ENCODE measurements at regions not wholly inside any gene's neighbourhood (a gene's known extent, or its start where the extent isn't known, plus 50 kb on each side); places are given as distances from the start of the nearest gene placed in this dataset.

GRCh38 chr4:18733961-18734360 is 712.4 kb upstream of the LCORL start:
- CTCF ChIA-PET (ENCODE audit: low intra/inter-chr PET ratio, low total read pairs): no interaction called here
- Histone ChIP-seq H2AFZ (ENCODE audit: low read length) (no peak overlapping the region), H3K27me3 (ENCODE audit: control insufficient read depth in 1 of 2, insufficient read depth in 2 of 2, low read length in 2 of 2) (no peaks in the 10 kb centered on the region), H3K79me2 (ENCODE audit: insufficient read depth, low read length) (no peaks in the 10 kb centered on the region), H3K27ac (ENCODE audit: extremely low read length, insufficient read depth, low read length) (no peak overlapping the region), H3K4me2 (ENCODE audit: low read depth, low read length) (no peak overlapping the region), H3K9me3 (ENCODE audit: low read length) (peaks cover 71% of the 10 kb centered on the region), H3K4me3 (replicated peaks in 1 of 3; ENCODE audit: insufficient read depth in 1 of 3, low read depth in 2 of 3, low read length in 3 of 3) (no peak overlapping the region), H3K36me3 (replicated peaks in 1 of 2; ENCODE audit: control insufficient read depth in 1 of 2, insufficient read depth in 2 of 2, low read length in 2 of 2) (no peaks in the 10 kb centered on the region), H3K4me1 (ENCODE audit: insufficient read depth, low read length) (no peaks in the 10 kb centered on the region), H3K9ac (ENCODE audit: insufficient read depth, low read depth, low read length) (no peak overlapping the region), H4K20me1 (ENCODE audit: insufficient read depth, low read length) (no peaks in the 10 kb centered on the region)
- no TSS peak for BruUV-seq (replicated peaks)
- in situ Hi-C loops (cut with HindIII; ENCODE audit: extremely low pct_ligation_motif_present, low pct_unique_long_range_greater_than_20kb) (no loop called here), intact Hi-C loops (cut with micrococcal nuclease; ENCODE audit: unreplicated experiment) (no loop called here)
- WGBS (ENCODE audit: low lambda C conversion rate): 3% methylated on average over 2 of the region's 2 CpGs
- DNase-seq (ENCODE audit: low spot score) (no peak), ATAC-seq (no peak), FAIRE-seq (no peak)
- POLR2A ChIA-PET: no interaction called here
- TF ChIP-seq YY1 (IDR thresholded peaks at IDR 0.05; ENCODE audit: insufficient read depth, insufficient replicate concordance, low read depth, low read length) (no peak), BCL6 (CRISPR knock-in tag; IDR thresholded peaks at IDR 0.05) (no peak), ZNF20 (CRISPR knock-in tag; IDR thresholded peaks at IDR 0.05) (no peak), ZNF256 (CRISPR knock-in tag; conservative IDR thresholded peaks at IDR 0.05) (no peak), HNF1B (CRISPR knock-in tag; IDR thresholded peaks at IDR 0.05) (no peak), ZFY (CRISPR knock-in tag; IDR thresholded peaks at IDR 0.05) (no peak), NFAT5 (CRISPR knock-in tag; IDR thresholded peaks at IDR 0.05) (no peak), ZC3H13 (CRISPR knock-in tag; IDR thresholded peaks at IDR 0.05) (no peak), MTF1 (CRISPR knock-in tag; IDR thresholded peaks at IDR 0.05) (no peak), CBX5 (CRISPR knock-in tag; IDR thresholded peaks at IDR 0.05; ENCODE audit: borderline replicate concordance) (no peak), ZUFSP (CRISPR knock-in tag; IDR thresholded peaks at IDR 0.05; ENCODE audit: borderline replicate concordance) (no peak)

Measured in HepG2 (cell line).